ENCODE measurements at regions not wholly inside any gene's neighbourhood (a gene's known extent, or its start where the extent isn't known, plus 50 kb on each side); places are given as distances from the start of the nearest gene placed in this dataset.
"Not testable (repeated sequence)": the region's sequence is repeated elsewhere in the genome, so short reads cannot be mapped to it uniquely, and the experiment has no call there.

GRCh38 chr2:203585516-203585915 is 50.4 kb upstream of the RAPH1 start:
- DNase-seq (ENCODE audit: low read depth in 2 of 2), result no peak

DNA sequence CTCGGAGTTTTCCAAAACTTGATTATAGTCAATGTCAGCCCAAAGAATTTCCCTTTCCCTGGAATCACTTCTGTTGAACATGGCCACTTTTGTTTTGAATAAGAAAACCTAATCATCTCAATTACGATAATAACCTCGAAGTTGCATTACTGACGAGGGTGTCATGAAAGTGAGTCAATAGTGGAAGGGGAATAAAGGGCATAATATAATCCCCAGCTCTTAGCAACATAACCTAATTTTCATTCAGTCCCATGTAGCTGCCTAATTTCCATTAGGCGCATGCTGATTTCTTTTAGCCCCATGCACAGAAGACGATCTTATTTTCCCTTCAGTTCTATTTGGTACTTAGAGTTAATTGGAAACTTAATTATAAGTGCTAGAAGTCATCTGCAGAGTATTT is 51.1 kb upstream of the RAPH1 start:
- no peak for DNase-seq (ENCODE audit: low read depth in 2 of 2)

DNA sequence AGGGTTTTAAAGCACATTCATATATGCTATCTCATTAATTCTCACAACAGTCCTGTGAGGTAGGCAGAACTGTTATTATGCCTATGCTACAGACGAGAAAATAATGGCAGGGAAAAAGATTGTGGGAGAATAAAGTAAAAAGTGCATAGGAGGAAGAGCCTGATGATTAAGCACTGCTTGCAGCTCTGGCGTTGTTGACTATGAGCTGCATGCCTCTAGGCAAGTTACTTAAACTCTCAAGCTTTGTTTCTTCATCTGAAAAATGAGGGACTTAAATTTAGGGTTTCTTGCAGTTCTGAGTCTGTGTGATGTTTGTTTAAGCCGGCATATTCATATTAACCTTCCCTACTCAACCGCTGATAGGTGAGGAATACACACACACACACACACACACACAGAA is 51.6 kb upstream of the RAPH1 start:
- DNase-seq (ENCODE audit: low read depth in 2 of 2), result no peak

GRCh38 chr2:203590496-203590895 is 55.4 kb upstream of the RAPH1 start:
- no peak for DNase-seq (ENCODE audit: low read depth in 2 of 2)

DNA sequence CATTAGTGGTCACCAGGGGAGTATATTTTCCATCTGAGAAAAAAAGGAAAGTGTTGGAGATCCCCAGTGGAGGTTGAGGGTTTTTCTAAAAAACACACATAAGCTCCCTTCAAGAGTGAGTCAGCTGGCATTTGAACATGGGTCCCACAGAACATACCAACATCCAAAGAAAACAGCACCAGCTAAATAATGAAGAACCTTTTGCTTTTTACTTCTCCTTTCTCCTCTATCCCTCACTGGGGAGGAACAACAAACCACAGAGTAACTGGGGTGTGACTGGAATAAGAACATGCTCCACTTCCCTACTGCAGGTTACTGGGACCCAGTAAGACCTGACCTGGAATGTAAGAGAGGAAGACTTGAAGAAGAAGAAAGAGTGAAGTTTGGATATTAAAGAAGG is 56.5 kb upstream of the RAPH1 start:
- no peak for DNase-seq (ENCODE audit: low read depth in 2 of 2)

DNA sequence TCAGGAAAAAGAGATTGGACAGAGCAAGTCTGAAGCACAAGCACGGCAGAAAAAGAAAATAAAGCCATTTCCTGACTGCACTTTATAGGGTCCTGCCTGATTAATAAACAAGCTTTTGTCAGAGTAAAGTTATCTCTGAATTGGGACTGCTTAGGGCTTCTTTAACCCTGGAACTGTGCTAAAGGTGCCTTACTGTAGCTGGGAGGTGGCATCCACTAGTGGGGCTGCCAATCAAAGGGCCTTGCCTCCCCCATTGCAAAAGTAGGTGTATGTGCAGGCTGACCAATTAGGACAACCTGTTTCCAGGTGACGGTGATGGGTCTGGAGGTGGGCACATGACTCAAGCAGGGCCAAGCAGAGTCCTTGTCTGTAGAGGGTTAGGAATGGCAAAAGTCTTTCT is 57.4 kb upstream of the RAPH1 start:
- no peak for DNase-seq (ENCODE audit: low read depth in 2 of 2)

DNA sequence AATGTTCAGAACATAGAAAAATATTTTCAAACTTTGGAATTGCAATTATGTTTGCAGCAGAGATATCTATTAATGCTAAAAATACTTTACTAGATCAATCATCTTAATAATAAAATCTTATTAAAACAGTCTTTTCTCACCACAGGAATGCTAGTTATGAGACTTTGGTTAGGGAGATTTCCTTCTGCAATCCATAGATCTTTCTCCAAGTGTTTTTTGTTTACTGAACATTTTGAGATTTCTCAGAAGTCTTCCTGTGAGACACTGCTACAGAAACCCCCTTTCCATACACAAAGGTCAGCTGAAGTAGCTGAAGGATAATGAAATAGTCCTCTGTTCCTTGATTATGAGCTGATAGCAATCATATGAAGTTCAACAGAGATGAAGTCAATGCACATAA is 59.4 kb upstream of the RAPH1 start:
- DNase-seq (ENCODE audit: low read depth in 2 of 2), result no peak

- DNase-seq (ENCODE audit: low read depth in 2 of 2), result no peak
Observed at GRCh38 chr2:203596183-203596582, 61.1 kb upstream of the RAPH1 start.

DNA sequence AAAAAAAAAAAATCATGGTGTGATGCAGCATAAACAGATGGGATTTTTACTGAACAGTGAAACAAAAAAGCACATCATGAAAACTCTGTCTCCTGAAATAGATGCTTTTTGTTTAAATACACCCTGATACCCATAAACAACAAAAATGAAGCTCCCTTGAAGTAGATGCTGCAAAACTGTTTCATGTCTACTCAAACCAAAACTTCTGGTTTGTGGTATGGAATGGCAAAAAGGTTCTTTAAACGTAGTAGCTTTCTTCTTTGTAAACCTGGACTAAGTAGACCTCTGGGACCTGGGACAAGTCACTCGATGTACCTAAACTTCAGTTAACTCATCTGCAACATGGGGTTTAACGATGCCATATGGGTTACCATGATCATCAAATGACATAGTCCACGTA is 64.4 kb upstream of the RAPH1 start:
- DNase-seq (ENCODE audit: low read depth in 2 of 2), result no peak

DNA sequence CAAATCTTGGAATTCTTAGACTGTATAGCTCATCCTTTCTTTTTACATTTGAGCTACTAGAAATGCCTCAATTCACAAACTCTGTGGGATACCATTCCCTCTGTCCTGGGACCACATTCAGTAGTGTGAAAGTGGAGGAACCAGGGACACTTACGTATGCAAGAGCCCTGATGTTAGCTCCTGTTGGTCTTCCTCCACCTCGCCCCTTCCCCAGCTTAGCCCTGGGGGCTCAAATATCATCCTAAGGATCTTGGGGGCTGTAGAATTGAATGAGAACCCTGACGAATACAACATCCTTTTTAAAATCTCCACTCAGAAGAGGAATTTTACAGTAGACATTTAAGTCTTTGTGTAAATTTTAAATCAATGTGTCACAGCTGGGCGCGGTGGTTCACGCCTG is 65.2 kb upstream of the RAPH1 start:
- no peak for DNase-seq (ENCODE audit: low read depth in 2 of 2)

DNA sequence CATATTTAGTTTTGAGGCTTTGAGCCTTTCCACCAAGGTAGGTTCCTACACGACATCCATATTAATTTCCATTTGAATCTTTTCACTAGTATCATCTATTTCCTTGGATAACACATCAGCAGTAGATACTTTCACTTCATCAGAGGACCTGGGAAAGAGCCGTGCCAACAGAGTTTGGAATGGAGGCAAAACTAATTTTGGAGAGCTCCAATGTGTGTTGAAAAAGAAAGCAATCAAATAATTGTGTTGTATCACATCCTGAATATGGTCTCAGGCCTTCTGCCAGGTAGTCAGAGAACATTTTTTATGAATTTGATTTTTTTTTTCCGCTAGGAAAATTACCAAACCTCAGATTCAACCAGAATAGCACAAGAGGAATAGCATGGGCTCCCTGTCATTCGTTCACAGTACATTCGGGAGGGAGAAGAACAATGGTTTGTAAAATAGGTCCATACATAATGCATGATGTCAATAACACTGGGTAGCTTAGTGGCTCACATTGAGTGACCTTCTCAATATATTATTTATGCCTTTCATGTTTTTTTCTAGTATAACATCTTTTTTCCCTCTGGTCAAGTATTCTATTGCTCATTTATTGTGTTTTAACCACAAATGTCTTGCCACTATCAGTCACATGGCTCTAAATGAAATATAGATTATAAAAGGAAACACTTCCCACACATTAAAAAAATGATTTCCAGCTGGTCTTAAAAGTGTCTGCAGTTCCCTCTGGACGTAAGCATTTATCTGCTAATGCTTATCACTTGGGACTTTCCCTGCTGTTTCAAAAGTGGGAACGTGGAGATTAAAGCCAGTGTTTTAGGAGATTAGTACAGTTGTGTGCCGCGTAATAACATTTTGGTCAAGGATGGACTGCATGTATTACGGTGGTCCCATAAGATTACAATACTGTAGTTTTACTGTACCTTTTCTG is 68.6 kb upstream of the RAPH1 start:
- DNase-seq (ENCODE audit: low read depth in 2 of 2), result no peak

- no peak for DNase-seq (ENCODE audit: low read depth in 2 of 2)
Observed at GRCh38 chr2:203605302-203605701, 70.2 kb upstream of the RAPH1 start.

GRCh38 chr2:203606051-203606450 is 71.0 kb upstream of the RAPH1 start:
- no peak for DNase-seq (ENCODE audit: low read depth in 2 of 2)

- no peak for DNase-seq (ENCODE audit: low read depth in 2 of 2)
Observed at GRCh38 chr2:203610558-203610957, 75.5 kb upstream of the RAPH1 start.

- DNase-seq (ENCODE audit: low read depth in 2 of 2), result no peak
Observed at GRCh38 chr2:203612246-203612645, 77.1 kb upstream of the RAPH1 start.

GRCh38 chr2:203619267-203619878 is 84.3 kb upstream of the RAPH1 start:
- no peak for DNase-seq (ENCODE audit: low read depth in 2 of 2)

DNA sequence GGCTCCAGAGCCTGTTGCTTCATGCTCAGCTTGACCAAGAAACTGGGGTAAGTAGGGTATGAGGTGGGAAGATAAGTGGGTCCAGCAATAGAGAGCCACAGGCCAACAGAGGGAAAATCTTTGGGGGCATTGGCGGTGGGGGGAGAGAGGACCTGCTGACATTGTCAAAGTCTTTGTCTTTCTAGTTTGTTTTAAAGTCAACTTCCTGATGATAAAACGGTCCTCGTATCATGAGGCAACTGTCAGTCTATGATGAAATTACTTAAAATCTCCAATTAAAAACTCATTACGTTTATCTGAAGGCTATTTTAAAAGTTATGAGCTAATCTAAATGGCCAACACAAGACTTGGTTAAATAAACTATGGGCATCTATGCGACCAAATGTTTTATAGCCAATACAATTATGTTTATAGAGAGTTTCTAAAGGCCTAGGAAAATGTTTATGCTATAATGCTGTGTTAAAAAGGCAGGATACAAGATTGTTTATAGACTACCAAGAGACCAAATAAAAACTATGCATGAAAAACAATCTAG is 84.4 kb upstream of the CD28 start:
- no peak for DNase-seq (ENCODE audit: low read depth in 2 of 2)

GRCh38 chr2:203623096-203623495 is 83.3 kb upstream of the CD28 start:
- no peak for DNase-seq (ENCODE audit: low read depth in 2 of 2)

GRCh38 chr2:203623661-203624060 is 82.8 kb upstream of the CD28 start:
- no peak for DNase-seq (ENCODE audit: low read depth in 2 of 2)

- no peak for DNase-seq (ENCODE audit: low read depth in 2 of 2)
Observed at GRCh38 chr2:203625701-203626100, 80.7 kb upstream of the CD28 start.

DNA sequence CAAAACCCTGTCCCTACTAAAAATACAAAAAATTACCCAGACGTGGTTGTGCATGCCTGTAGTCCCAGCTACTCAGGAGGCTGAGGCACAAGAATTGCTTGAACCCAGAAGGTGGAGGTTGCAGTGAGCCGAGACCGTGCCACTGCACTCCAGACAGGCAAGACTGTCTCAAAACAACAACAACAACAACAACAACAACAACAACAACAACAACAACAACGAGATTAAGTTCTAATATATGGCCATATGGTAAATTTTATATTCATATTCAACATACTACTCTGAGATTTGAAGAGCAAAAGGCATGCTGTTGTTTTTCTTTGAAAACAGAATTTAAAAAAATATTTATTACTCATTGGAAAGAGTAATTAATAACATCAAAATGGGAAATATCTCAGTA is 80.2 kb upstream of the CD28 start:
- DNase-seq (ENCODE audit: low read depth in 2 of 2), result not testable (repeated sequence)

GRCh38 chr2:203626952-203627681 is 79.3 kb upstream of the CD28 start:
- no peak for DNase-seq (ENCODE audit: low read depth in 2 of 2)

Data from stimulated activated CD8-positive, alpha-beta memory T cell treated with anti-CD3 and anti-CD28 coated beads, Interleukin-15, amount 100 ng/mL, for 48 hours (primary cell).